ENCODE measurements at regions not wholly inside any gene's neighbourhood (a gene's known extent, or its start where the extent isn't known, plus 50 kb on each side); places are given as distances from the start of the nearest gene placed in this dataset.

- TF ChIP-seq EZH2 (IDR thresholded peaks at IDR 0.05; ENCODE audit: borderline replicate concordance) (no peak), EZH2phosphoT487 (IDR thresholded peaks at IDR 0.05; ENCODE audit: low read depth, severe bottlenecking, unreplicated experiment) (no peak)
- TF ChIP-seq, protein P1, sequence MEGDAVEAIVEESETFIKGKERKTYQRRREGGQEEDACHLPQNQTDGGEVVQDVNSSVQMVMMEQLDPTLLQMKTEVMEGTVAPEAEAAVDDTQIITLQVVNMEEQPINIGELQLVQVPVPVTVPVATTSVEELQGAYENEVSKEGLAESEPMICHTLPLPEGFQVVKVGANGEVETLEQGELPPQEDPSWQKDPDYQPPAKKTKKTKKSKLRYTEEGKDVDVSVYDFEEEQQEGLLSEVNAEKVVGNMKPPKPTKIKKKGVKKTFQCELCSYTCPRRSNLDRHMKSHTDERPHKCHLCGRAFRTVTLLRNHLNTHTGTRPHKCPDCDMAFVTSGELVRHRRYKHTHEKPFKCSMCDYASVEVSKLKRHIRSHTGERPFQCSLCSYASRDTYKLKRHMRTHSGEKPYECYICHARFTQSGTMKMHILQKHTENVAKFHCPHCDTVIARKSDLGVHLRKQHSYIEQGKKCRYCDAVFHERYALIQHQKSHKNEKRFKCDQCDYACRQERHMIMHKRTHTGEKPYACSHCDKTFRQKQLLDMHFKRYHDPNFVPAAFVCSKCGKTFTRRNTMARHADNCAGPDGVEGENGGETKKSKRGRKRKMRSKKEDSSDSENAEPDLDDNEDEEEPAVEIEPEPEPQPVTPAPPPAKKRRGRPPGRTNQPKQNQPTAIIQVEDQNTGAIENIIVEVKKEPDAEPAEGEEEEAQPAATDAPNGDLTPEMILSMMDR (IDR thresholded peaks at IDR 0.05; ENCODE audit: poor library complexity): no peak
Measured at GRCh38 chr1:217982331-217983050, 302.6 kb upstream of the RRP15 start.
